NCI-H748 (cell line): ENCODE measurements at regions not wholly inside any gene's neighbourhood (a gene's known extent, or its start where the extent isn't known, plus 50 kb on each side); places are given as distances from the start of the nearest gene placed in this dataset.
A peak's percentile ranks its signal among the peaks of the same experiment; 100 is the strongest.

Source experiments
- DNase-seq: peaks from one replicate; lab custom pipeline; 2025; ENCODE audit not compliant: unreplicated experiment; lab: John Stamatoyannopoulos, UW

DNA sequence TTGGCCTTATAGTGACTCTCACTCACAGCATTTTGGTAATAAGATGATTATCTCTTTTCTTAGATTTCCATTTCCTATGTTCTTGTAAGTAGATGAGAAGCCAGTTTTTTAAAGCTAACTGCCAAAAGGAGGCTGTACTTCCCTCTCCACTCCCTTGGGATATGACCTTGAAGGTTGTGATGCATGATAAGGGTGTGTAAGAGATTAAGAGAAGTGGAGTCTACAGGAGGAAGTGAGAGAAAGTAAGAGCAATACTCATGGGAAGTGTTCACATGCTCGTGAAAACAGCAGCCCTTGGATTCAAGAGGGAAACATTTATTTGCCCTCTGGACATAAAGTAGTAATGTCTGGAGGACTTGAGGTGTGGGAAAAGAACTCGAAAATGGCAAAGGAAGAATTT is 171.5 kb downstream of the EVA1A start:
- no peak for DNase-seq

GRCh38 chr2:75381032-75381431 is 179.7 kb downstream of the EVA1A start:
- DNase-seq: no peak

DNA sequence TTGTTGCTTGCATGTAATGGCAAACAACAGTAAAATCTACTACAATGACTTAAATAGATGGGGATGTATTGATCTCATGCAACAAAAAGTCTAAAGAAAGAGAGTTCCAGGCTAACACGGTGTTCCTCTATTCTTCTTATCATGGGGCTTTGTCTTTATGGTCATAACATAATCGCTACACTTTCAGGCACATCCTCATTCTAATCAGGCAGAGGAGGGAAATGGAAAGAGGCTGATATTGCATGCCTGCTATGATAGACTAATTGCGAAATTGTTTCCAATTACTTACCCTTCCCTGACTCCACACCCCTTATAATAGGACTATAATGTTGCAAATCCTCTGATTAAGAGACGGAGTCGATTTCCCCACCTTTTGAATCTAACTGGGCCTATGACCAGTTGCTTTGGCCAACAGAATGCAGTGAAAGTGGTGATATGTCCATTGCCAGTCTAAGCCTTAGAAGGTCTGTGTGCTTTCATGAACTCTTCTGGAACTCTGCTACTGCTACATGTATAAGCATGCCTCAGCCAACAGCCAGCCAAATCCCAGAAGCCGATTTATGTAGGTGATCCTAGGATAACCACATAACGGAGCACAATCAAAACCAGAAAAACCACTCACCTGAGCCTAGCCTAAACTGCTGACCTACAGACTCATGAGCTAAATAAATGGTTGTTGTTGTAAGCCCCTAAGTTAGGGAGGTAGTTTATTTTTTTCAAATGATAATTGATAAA is 180.3 kb upstream of the TACR1 start:
- DNase-seq: no peak

- no peak for DNase-seq
Measured at GRCh38 chr2:75375646-75376582, 176.6 kb upstream of the TACR1 start.

DNA sequence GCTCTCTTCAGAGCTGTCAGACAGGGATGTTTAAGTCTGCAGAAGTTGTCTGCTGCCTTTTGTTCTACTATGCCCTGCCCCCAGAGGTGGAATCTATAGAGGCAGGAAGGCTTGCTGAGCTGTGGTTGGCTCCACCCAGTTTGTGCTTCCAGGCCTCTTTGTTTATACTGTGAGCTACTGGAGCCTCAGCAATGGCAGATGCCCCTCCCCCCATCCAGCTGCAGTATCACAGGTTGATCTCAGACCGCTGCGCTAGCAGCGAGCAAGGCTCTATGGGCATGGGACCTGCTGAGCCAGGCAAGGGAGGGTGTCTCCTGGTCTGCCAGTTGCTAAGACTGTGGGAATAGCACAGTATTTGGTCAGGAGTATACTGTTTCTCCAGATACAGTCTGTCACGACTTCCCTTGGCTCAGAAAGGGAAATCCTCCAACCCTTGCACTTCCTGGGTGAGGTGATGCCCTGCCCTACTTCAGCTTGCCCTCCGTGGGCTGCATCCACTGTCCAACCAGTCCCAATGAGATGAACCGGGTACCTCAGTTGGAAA is 175.2 kb upstream of the TACR1 start:
- peak; percentile 86 for DNase-seq

- peak; percentile 75 for DNase-seq
Measured at GRCh38 chr2:75367401-75367800, 168.1 kb upstream of the TACR1 start.

DNA sequence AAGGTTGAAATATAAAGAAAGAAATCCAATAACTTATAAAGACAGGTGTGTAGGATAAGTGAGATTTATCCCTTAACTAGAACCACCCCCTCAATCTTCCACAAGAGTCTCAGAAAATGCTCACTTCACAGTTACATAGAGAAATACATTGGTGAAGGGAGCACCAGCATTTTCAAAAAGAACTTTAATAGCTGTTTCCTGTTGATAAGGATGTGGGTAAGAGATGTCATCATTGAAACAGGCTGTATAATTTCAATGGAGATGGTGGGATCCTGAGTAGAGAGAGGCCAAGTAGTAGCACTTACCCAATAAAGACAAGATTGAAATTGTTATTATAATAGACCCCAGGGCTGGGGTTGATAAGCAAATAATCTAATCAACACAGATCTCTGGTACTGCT is 162.2 kb upstream of the TACR1 start:
- DNase-seq: no peak

DNA sequence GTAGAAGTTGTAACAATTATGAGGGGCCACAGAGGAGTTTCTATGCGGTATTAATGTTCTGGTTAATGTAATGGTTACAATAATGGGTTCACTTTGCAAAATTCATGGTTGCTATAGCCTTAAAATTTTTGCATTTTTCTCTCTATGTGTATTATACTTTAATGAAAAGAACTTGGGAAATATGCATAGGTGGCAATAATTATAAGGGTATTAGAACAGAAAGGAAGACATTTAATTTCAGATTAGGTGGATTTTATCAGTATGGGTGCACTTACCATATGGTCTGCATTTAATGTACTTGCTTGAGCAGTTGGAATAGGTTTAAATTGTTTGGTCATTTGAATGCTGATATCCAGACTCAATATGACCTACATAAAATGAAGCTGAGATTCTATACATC is 161.6 kb upstream of the TACR1 start:
- DNase-seq: no peak

DNA sequence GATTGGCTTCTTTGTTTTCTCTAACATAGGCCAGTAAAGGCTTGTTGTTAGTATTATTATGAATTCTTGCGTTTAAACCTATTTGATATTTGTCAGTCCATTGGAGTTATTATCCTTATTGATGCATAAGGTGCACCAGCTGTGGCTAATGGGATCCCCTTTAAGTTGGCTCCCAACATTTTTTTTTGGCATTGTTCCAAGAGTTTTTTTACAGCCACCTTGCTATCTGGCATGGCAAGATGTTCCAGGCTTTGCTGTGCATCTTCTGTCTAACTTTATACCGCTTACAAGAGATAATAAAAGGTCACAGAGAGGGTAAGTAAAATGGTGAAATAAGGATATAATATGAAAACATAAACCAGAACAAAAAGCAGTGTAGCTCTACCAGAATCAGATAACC is 157.5 kb upstream of the TACR1 start:
- DNase-seq: no peak

DNA sequence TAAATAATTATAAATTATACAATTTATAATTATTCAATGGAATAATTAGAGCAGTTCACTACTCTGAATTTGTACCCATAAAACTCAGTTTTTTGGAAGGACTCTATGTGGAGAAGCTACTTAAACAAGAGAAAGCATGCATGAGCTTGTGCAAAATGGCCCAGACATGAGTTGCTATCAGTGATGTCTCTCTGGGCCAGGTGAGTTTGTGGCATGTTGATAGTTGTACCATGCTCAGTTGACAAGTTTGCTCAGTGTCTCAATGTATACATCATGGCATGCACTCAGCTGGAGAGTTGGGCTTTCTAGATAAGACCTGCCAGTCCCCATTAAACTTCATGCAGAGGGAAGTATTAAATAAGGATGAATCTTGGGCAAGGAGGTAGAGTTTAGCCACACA is 153.8 kb upstream of the TACR1 start:
- no peak for DNase-seq

DNA sequence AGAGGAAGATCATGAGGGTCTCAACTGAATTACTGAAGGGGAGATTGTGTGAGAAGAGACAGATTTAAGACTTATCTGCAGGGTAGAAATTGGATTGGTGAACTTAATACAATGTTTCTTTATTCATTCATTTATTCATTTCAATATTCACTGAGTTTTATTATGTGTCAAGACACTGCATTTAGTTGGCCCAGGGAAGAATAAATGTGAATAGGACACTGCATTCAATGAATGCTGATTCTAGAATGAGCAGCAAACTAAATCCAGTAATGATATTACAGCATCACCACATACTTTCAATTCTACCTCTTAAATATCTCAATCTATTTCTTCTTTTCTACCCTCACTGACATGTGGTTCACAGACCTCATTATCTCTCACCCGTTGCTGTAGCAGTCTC is 149.0 kb upstream of the TACR1 start:
- no peak for DNase-seq

DNA sequence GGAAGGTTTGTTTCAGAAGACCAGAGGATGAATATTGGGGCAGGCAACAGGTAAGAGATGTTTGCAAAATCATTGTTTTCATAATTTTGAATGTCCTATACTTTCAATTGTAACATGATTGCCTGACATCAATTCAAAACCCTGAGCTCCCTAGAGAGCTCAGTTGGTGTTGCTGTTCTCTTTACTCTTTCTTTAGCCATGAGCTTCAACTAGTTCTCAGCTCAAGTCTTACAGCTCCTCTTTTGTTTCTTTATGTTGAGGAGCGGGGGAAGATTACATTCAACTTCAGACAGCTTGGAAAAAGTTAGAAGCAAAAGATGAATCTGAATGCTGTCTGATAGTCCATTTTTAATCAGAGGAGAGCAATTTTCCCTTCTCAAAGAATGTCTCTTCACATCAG is 144.8 kb upstream of the TACR1 start:
- DNase-seq: no peak

GRCh38 chr2:75342504-75343175 is 143.3 kb upstream of the TACR1 start:
- DNase-seq: no peak

- peak; percentile 92 for DNase-seq
Measured at GRCh38 chr2:75340560-75340959, 141.2 kb upstream of the TACR1 start.

- DNase-seq: no peak
Measured at GRCh38 chr2:75338461-75338860, 139.1 kb upstream of the TACR1 start.

DNA sequence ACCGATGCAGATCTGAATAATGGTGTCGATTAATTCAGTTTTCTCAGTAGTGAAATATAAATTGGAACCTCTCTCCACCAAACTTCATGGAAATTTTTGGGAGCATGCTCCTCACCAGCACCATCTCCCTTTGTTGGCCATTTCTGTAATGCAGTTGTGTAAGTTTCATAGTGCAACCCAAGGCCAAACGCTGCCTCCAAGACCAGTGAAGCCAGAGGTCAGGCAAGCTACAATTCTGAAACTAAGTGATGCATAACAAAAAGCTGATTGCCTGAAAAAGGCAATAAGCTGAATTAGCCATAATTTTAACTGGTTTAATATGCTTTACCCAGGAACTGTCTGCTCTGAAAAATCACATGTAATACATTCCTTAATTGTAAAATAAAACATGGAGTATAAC is 138.3 kb upstream of the TACR1 start:
- DNase-seq: no peak

GRCh38 chr2:75337016-75337415 is 137.7 kb upstream of the TACR1 start:
- no peak for DNase-seq

GRCh38 chr2:75336451-75336850 is 137.1 kb upstream of the TACR1 start:
- no peak for DNase-seq

GRCh38 chr2:75334076-75334475 is 134.8 kb upstream of the TACR1 start:
- DNase-seq: no peak

DNA sequence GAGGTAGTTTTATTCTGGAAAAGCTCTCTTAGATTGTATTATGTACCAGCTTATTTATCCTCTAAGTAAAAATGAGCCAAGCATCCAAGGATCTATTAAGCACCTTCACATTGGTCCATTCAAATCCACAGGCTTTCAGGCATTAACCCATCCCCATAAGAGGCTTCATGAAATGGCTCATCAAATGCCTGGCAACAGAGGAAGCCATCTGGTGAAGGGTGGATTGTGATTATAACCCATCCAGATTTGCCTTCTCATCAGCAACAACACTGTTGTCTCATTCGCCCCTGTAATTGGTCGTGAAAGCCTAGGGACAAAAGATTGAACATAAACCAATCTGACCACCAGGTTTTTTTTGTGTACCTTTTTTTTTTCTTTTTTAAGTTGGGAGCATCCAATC is 134.3 kb upstream of the TACR1 start:
- DNase-seq: peak; percentile 54

GRCh38 chr2:75328156-75328555 is 128.8 kb upstream of the TACR1 start:
- DNase-seq: no peak
